Kidney (tissue), 13 donors: ENCODE measurements at regions not wholly inside any gene's neighbourhood (a gene's known extent, or its start where the extent isn't known, plus 50 kb on each side); places are given as distances from the start of the nearest gene placed in this dataset.

ENCODE experiments used
- DNase-seq, 5 donors: peaks; one replicate each; pipeline ENCODE4 v3.0.0-alpha.2; 2013 to 2020
- FAIRE-seq: peaks from 2 replicates; lab custom pipeline; 2012; peaks lifted over from hg19 to GRCh38; lab: Jason Lieb, UNC
- H3K27ac ChIP-seq, 2 donors: one replicate each; pipeline ENCODE4 v1.7.0; 2013; ENCODE audit warnings: low read depth in 2 of 2, low read length in 2 of 2, inconsistent platforms in 1 of 2
- H3K27me3 ChIP-seq: one replicate; pipeline ENCODE4 v1.7.1; 2013; ENCODE audit warnings: low read length, inconsistent platforms; ENCODE audit not compliant: control insufficient read depth, insufficient read depth
- H3K36me3 ChIP-seq, 3 donors: one replicate each; pipeline versions ENCODE4 v1.7.0 to v1.7.1; 2013; ENCODE audit warnings: low read length in 3 of 3, control low read depth in 1 of 3, inconsistent platforms in 1 of 3; ENCODE audit not compliant: insufficient read depth in 3 of 3, control insufficient read depth in 2 of 3
- H3K4me1 ChIP-seq, 3 donors: one replicate each; pipeline versions ENCODE4 v1.7.0 to v1.7.1; 2013; ENCODE audit warnings: low read length in 3 of 3, inconsistent platforms in 1 of 3, low read depth in 1 of 3; ENCODE audit not compliant: control insufficient read depth in 2 of 3, insufficient read depth in 2 of 3
- H3K4me3 ChIP-seq, 3 donors: one replicate each; pipeline versions ENCODE4 v1.7.0 to v1.8.1; 2013; ENCODE audit warnings: low read length in 3 of 3, control low read depth in 1 of 3, inconsistent platforms in 1 of 3
- H3K9ac ChIP-seq, 3 donors: one replicate each; pipeline versions ENCODE4 v1.7.0 to v1.7.1; 2013; ENCODE audit warnings: low read length in 3 of 3, control low read depth in 1 of 3, inconsistent platforms in 1 of 3
- H3K9me3 ChIP-seq, 3 donors: one replicate each; pipeline versions ENCODE4 v1.7.0 to v1.7.1; 2013; ENCODE audit warnings: low read length in 3 of 3, control low read depth in 1 of 3, inconsistent platforms in 1 of 3; ENCODE audit not compliant: control insufficient read depth in 2 of 3, insufficient read depth in 1 of 3
- intact Hi-C: fragments of 100-400 bp; cut with DNase I; formaldehyde crosslinking; loops from one replicate; pipeline ENCODE4 v1.11.1; 2022
- TF ChIP-seq, protein P1 (sequence below): IDR thresholded peaks from 3 replicates; pipeline ENCODE4 v1.5.1; 2012; ENCODE audit warnings: mild to moderate bottlenecking, moderate library complexity, borderline replicate concordance; ENCODE audit not compliant: insufficient read depth; ENCODE audit errors: extremely low read depth
- donor health status: control.
- donor health status: control.
- donor health status: control.
- donor health status: control.
- donor health status: control.
- donor health status: DM: yes; HTN: yes; CAD: no.
- donor health status: Normal renal cell carcinoma (clear cell type).

DNA sequence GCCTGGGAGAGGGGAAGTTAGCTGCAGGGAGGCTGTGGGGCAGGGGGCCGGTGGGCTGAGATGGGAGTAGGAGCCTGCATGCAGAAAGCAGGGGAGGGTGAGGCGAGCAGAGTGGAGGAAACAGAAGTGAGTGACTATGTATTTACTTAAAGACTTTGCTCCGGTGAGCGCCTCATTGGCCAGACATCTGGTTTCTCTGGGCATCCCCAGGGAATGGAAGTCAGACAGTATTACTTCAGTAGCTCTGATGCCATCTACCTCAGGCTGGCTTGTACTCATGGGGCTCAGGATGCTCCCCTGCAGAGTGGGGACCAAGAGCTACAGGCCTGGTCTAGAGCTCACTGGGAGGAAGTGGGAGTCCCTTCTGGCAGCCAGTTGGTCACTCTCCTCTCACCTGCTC is 78.2 kb upstream of the ARAP3 start:
- Histone ChIP-seq H3K9me3 (no peaks in the 10 kb centered on the region), H3K36me3 (no peaks in the 10 kb centered on the region), H3K9ac (no peak overlapping the region), H3K4me1 (no peaks in the 10 kb centered on the region), H3K27me3 (no peaks in the 10 kb centered on the region), H3K4me3 (no peak overlapping the region), H3K27ac (no peak overlapping the region)
- FAIRE-seq (no peak), DNase-seq (no peak)
- intact Hi-C loops: no loop called here
- TF ChIP-seq, protein P1, sequence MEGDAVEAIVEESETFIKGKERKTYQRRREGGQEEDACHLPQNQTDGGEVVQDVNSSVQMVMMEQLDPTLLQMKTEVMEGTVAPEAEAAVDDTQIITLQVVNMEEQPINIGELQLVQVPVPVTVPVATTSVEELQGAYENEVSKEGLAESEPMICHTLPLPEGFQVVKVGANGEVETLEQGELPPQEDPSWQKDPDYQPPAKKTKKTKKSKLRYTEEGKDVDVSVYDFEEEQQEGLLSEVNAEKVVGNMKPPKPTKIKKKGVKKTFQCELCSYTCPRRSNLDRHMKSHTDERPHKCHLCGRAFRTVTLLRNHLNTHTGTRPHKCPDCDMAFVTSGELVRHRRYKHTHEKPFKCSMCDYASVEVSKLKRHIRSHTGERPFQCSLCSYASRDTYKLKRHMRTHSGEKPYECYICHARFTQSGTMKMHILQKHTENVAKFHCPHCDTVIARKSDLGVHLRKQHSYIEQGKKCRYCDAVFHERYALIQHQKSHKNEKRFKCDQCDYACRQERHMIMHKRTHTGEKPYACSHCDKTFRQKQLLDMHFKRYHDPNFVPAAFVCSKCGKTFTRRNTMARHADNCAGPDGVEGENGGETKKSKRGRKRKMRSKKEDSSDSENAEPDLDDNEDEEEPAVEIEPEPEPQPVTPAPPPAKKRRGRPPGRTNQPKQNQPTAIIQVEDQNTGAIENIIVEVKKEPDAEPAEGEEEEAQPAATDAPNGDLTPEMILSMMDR: no peak

DNA sequence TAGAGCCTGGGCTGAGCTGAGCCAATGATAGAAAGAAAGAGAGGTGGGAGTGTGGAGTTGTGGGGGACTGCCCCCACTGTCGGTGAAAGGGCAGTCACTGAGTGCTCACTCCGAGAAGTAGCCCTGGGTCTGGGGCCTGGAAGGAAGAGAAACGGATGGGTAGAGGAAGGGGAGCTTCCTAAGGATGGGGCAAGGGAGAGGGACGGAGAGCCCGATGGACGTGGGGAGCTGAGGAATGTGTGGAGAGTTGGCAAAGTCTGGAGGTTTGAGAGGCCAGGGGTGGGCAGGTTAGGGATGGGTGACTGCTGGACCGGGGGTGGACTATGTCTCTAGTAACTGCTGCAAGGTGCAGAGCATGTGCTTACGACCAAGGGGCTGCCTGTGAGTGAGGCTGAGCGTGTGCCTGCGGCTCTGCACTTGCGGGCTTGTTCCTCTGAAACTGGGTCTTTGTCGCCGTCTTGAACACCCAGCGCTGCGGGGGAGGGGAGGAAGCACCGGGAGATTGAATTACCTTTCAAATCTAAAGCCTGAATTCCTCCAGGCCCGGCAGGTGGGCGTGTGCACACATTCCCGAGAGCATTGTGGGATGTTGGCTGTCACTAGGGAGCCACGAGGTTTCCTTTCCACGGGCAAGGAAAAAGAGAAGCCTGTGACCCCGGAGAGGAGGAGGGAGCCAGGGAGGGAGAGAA is 76.4 kb upstream of the ARAP3 start:
- intact Hi-C loops: no loop called here
- no peak for FAIRE-seq
- peak in 4 of 5 donors; percentile 85 to 92 (median 91) for DNase-seq

DNA sequence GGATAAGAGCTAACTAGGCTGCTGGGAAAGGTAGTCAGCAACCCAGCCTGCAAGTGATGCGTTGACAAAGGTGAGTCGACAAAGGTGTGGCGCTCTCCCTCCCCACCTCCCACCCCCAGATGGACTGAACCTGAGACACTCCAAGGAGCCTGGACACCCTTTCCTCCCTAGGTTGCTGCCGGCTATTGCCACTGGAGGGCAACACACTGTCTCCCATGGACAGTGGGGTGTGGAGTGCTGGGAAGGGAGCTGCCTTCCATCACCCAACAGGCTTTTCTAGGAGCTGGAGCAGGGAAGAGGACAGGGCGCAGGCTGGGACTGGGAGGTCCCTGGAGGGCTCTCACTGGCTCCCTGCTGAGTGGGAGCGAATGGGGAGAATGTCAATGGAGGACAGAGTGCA is 75.4 kb upstream of the ARAP3 start:
- Histone ChIP-seq H3K9me3 (no peaks in the 10 kb centered on the region), H3K27me3 (peaks cover 2% of the 10 kb centered on the region), H3K36me3 (no peaks in the 10 kb centered on the region), H3K9ac (no peak overlapping the region), H3K27ac (no peak overlapping the region), H3K4me1 (no peaks in the 10 kb centered on the region), H3K4me3 (no peak overlapping the region)
- peak in 2 of 5 donors; percentile 27 to 43 for DNase-seq
- TF ChIP-seq, protein P1: peak; percentile 34
- intact Hi-C loops: no loop called here
- no peak for FAIRE-seq

More for the DNA sequence above, 76.4 kb upstream of the ARAP3 start:
- H3K36me3 ChIP-seq: no peaks in the 10 kb centered on the region
- H3K27ac ChIP-seq: no peak overlapping the region
- H3K4me3 ChIP-seq: no peak overlapping the region
- no peaks in the 10 kb centered on the region for H3K4me1 ChIP-seq
- TF ChIP-seq, protein P1: no peak
- H3K27me3 ChIP-seq: peaks cover 2% of the 10 kb centered on the region
- no peaks in the 10 kb centered on the region for H3K9me3 ChIP-seq
- H3K9ac ChIP-seq: no peak overlapping the region
